Lung (tissue), 11 donors: ENCODE measurements at regions not wholly inside any gene's neighbourhood (a gene's known extent, or its start where the extent isn't known, plus 50 kb on each side); places are given as distances from the start of the nearest gene placed in this dataset.

Source experiments
- ATAC-seq: fragments of 200-7000 bp; cut with Tn5 transposase; one replicate; pipeline ENCODE4 v1.9.1; 2020; ENCODE audit warnings: moderate number of reproducible peaks; ENCODE audit not compliant: insufficient read depth, low FRiP score
- DNase-seq, 3 donors: peaks; one replicate each; pipeline ENCODE4 v3.0.0-alpha.2; 2013 to 2017
- H3K27ac ChIP-seq, 2 donors: one replicate each; pipeline ENCODE4 v1.5.1; 2013; ENCODE audit warnings: mild to moderate bottlenecking in 2 of 2, moderate library complexity in 2 of 2, control low read depth in 1 of 2, inconsistent platforms in 1 of 2, low read depth in 1 of 2, low read length in 1 of 2
- H3K27me3 ChIP-seq, 3 donors: one replicate each; pipeline ENCODE4 v1.5.1; 2013; ENCODE audit warnings: low read length in 2 of 3; ENCODE audit not compliant: control insufficient read depth in 3 of 3, insufficient read depth in 3 of 3
- H3K36me3 ChIP-seq, 4 donors: one replicate each; pipeline ENCODE4 v1.5.1; 2013; ENCODE audit warnings: low read length in 4 of 4, mild to moderate bottlenecking in 1 of 4, moderate library complexity in 1 of 4; ENCODE audit not compliant: control insufficient read depth in 4 of 4, insufficient read depth in 4 of 4
- H3K4me1 ChIP-seq, 5 donors: one replicate each; pipeline ENCODE4 v1.5.1; 2013; ENCODE audit warnings: low read length in 5 of 5, mild to moderate bottlenecking in 2 of 5, moderate library complexity in 1 of 5; ENCODE audit not compliant: control insufficient read depth in 5 of 5, insufficient read depth in 5 of 5
- H3K4me3 ChIP-seq: one replicate; pipeline ENCODE4 v1.5.1; 2013; ENCODE audit warnings: mild to moderate bottlenecking, control low read depth, moderate library complexity
- H3K9ac ChIP-seq, 2 donors: one replicate each; pipeline ENCODE4 v1.5.1; 2013; ENCODE audit warnings: low read length in 2 of 2, control low read depth in 1 of 2; ENCODE audit not compliant: insufficient read depth in 1 of 2
- H3K9me3 ChIP-seq, 4 donors: one replicate each; pipeline ENCODE4 v1.5.1; 2013; ENCODE audit warnings: low read length in 3 of 4, mild to moderate bottlenecking in 1 of 4, moderate library complexity in 1 of 4; ENCODE audit not compliant: control insufficient read depth in 4 of 4, insufficient read depth in 3 of 4
- WGBS, 2 donors: extraction: QIAGEN DNeasy Blood & Tissue Kit; methylation state at CpG; one replicate each; pipeline ENCODE4 v1.1.7; 2013; 5-methylcytosine and 5-hydroxymethylcytosine counted together
- TF ChIP-seq, protein P1 (sequence below): IDR thresholded peaks from 2 replicates; pipeline ENCODE4 v1.5.1; 2012; ENCODE audit warnings: mild to moderate bottlenecking; ENCODE audit errors: control extremely low read depth, extremely low read depth
- donor health status: control.
- donor health status: control.
- donor health status: Bipolar disorder and iron deficiency.
- donor health status: healthy.
- donor health status: DM: yes; HTN: yes; CAD: no.

DNA sequence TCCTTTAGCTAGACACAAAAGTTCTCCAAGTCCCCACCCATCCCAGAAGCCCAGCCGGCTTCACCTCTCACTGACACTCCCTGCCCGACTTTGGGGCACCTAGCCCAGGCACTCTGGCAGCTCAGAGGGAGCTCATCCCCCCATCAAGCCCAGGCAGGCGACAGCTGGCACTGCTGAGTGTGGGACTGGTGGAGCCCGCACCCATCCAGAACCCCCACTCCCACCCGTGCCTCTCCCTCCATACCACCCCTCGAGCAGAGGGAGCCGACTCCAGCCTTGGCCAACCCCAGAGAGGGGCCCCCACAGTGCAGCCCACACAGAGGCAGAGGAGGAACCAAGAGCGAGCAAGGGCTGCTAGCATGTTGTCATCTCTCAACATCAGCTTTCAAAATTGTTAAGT is 658.6 kb downstream of the AMY1C start:
- Histone ChIP-seq H3K27ac (no peak overlapping the region), H3K36me3 (no peaks in the 10 kb centered on the region), H3K4me1 (no peaks in the 10 kb centered on the region), H3K9me3 (peaks cover 0 to 7% (median under 1%) of the 10 kb centered on the region in 4 donors), H3K9ac (no peak overlapping the region), H3K4me3 (no peak overlapping the region), H3K27me3 (no peaks in the 10 kb centered on the region)
- DNase-seq = no peak
- TF ChIP-seq, protein P1, sequence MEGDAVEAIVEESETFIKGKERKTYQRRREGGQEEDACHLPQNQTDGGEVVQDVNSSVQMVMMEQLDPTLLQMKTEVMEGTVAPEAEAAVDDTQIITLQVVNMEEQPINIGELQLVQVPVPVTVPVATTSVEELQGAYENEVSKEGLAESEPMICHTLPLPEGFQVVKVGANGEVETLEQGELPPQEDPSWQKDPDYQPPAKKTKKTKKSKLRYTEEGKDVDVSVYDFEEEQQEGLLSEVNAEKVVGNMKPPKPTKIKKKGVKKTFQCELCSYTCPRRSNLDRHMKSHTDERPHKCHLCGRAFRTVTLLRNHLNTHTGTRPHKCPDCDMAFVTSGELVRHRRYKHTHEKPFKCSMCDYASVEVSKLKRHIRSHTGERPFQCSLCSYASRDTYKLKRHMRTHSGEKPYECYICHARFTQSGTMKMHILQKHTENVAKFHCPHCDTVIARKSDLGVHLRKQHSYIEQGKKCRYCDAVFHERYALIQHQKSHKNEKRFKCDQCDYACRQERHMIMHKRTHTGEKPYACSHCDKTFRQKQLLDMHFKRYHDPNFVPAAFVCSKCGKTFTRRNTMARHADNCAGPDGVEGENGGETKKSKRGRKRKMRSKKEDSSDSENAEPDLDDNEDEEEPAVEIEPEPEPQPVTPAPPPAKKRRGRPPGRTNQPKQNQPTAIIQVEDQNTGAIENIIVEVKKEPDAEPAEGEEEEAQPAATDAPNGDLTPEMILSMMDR = no peak
- ATAC-seq = no peak
- 77 to 84% methylated on average over 8 of the region's 8 CpGs for WGBS, 2 donors

DNA sequence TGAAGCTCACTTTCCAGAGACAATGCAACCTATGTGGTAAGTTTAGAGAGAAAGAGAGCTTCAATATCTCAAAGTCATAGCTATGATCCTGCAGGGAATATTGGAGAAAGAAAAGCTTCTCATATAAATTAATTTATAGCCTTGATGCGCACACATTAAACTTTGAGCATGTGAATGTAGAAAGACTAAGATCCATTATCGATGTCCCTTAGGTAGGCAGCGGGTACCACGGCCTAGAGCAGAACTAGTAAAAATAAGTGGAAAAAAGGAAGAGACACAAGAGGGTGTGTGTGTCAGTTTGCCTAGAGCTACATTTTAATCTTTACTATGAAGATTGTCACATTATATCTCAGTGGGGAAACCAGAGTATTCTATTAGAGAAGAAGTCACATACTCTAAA is 685.6 kb downstream of the AMY1C start:
- WGBS, 2 donors = 73 to 79% methylated on average over 4 of the region's 4 CpGs
- Histone ChIP-seq H3K4me1 (no peaks in the 10 kb centered on the region), H3K9ac (no peak overlapping the region), H3K27ac (no peak overlapping the region), H3K9me3 (no peaks in the 10 kb centered on the region), H3K27me3 (no peaks in the 10 kb centered on the region), H3K4me3 (no peak overlapping the region), H3K36me3 (no peaks in the 10 kb centered on the region)
- ATAC-seq = no peak
- TF ChIP-seq, protein P1 = no peak
- no peak for DNase-seq

DNA sequence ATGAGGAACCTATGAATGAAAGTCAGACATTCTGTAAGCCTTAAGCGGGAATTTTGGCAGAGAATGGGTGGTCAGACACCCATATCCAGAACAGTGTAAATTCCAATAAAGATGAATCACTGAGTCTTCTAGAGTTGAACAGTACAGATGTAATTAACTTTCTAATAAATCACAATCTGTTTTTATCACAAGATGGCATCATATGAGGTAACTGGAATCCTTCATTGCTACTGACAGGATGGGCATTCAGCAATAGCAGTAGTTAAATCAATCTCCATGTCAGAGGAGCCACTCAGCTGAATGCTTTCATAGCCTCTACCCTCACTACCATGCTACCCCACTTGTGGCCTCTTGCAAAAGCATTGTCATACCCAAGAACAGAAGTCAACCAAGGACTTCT is 690.3 kb downstream of the AMY1C start:
- TF ChIP-seq, protein P1 = no peak
- Histone ChIP-seq H3K27ac (no peak overlapping the region), H3K27me3 (no peaks in the 10 kb centered on the region), H3K4me3 (no peak overlapping the region), H3K4me1 (no peaks in the 10 kb centered on the region), H3K36me3 (no peaks in the 10 kb centered on the region), H3K9ac (no peak overlapping the region), H3K9me3 (no peaks in the 10 kb centered on the region)
- 81 to 89% methylated on average over 1 of the region's 1 CpG for WGBS, 2 donors
- DNase-seq = no peak
- no peak for ATAC-seq

DNA sequence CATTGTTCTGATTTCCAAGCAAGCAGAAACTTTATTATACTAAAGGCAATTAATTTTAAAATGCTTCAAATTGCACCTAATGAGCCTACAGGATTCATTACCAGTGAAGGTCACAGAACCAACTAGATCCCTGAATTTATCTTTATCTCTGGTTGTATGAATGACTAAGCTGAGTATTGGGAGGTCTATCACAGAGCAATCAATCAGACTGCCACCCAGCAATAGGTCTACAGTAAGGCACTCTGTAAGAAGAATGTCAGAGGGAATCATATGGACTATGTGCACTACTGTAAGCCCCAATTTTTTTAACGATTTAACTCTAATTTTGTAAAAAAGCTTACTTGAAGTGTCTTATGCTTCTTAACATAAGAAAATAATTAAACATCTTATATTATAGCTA is 707.0 kb downstream of the AMY1C start:
- H3K9ac ChIP-seq = no peak overlapping the region
- H3K4me3 ChIP-seq = no peak overlapping the region
- no peaks in the 10 kb centered on the region for H3K36me3 ChIP-seq
- ATAC-seq (no peak), DNase-seq (no peak)
- 88 to 91% methylated on average over 1 of the region's 1 CpG for WGBS, 2 donors
- H3K27me3 ChIP-seq = no peaks in the 10 kb centered on the region
- TF ChIP-seq, protein P1 = no peak
- peaks cover 0 to 19% (median 8%) of the 10 kb centered on the region in 4 donors for H3K9me3 ChIP-seq
- H3K4me1 ChIP-seq = no peaks in the 10 kb centered on the region
- H3K27ac ChIP-seq = no peak overlapping the region
